Upper lobe of left lung (tissue), 6 donors: ENCODE measurements at regions not wholly inside any gene's neighbourhood (a gene's known extent, or its start where the extent isn't known, plus 50 kb on each side); places are given as distances from the start of the nearest gene placed in this dataset.

Experiments used
- ATAC-seq, 2 donors: fragments of 200-7000 bp; cut with Tn5 transposase; one replicate each; pipeline ENCODE4 v1.9.1; 2022; ENCODE audit warnings: mild to moderate bottlenecking in 2 of 2, moderate library complexity in 2 of 2; ENCODE audit not compliant: low FRiP score in 2 of 2
- DNase-seq, 2 donors: peaks; one replicate each; pipeline ENCODE4 v3.0.0-alpha.2; 2019 to 2020
- H3K27ac ChIP-seq, 4 donors: fragments of 200-600 bp; sonication (generic); one replicate each; pipeline ENCODE4 v1.5.1; 2016 to 2019
- H3K27me3 ChIP-seq, 4 donors: fragments of 200-600 bp; sonication (generic); one replicate each; pipeline ENCODE4 v1.5.1; 2017 to 2019
- H3K36me3 ChIP-seq, 4 donors: fragments of 200-600 bp; sonication (generic); one replicate each; pipeline ENCODE4 v1.5.1; 2016 to 2019
- H3K4me1 ChIP-seq, 4 donors: fragments of 200-600 bp; sonication (generic); one replicate each; pipeline ENCODE4 v1.5.1; 2018 to 2019
- H3K4me3 ChIP-seq, 4 donors: fragments of 200-600 bp; sonication (generic); one replicate each; pipeline ENCODE4 v1.5.1; 2017 to 2019; ENCODE audit warnings: mild to moderate bottlenecking in 2 of 4, moderate library complexity in 1 of 4
- H3K9me3 ChIP-seq, 4 donors: fragments of 200-600 bp; sonication (generic); one replicate each; pipeline ENCODE4 v1.5.1; 2018 to 2019
- EP300 ChIP-seq, 4 donors: sonication (generic); formaldehyde crosslinking; IDR thresholded peaks; one replicate each; pipeline ENCODE4 v1.5.1; 2017; ENCODE audit warnings: antibody characterized with exemption in 4 of 4, control low read depth in 2 of 4
- POLR2A ChIP-seq, 4 donors: fragments of 450-650 bp; IDR thresholded peaks; one replicate each; pipeline ENCODE4 v1.5.1; 2016 to 2017; ENCODE audit warnings: antibody characterized with exemption in 4 of 4, mild to moderate bottlenecking in 2 of 4
- POLR2AphosphoS5 ChIP-seq, 2 donors: sonication (generic); formaldehyde crosslinking; IDR thresholded peaks; one replicate each; pipeline ENCODE4 v1.5.1; 2017; ENCODE audit warnings: antibody characterized with exemption in 2 of 2
- WGBS, 2 donors: methylation state at CpG; one replicate each; pipeline ENCODE4 v1.1.5; 2017 to 2018; 5-methylcytosine and 5-hydroxymethylcytosine counted together
- TF ChIP-seq, protein P1 (sequence below), 6 experiments: fragments of 450-650 bp in 4 of 6; fragments of 200-600 bp in 2 of 6; sonication (generic) in 2 of 6; IDR thresholded peaks; one replicate each; pipeline ENCODE4 v1.5.1; 2016 to 2019; ENCODE audit warnings: antibody characterized with exemption in 6 of 6
- donor health status: DM: no; HTN: no; CAD: no; lungs with moderate emphysema.
- donor health status: DM: no; HTN: yes; CAD: no; lungs with severe emphysema.

DNA sequence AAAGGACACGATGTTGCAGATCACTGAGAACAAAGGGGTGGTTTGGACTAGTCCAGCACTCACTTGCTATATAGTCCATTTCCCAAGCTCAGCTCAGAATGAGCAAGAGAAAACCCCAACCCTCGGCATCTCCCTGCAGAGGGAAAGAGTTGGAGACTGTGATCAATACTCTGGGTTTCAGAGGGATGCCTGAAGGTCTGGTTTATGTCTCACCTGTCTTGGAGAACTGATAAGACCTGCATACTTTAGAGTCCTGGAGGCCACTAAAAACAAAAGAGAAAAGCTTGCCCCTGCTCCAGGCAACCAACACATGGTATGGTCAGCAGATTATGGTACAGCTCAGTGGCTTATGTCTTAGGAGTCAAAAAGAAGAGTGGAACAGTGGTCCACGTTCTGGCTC, 1006.9 kb downstream of the CDH9 start:
- H3K27ac ChIP-seq, result no peak overlapping the region
- ATAC-seq (no peak), DNase-seq (no peak)
- TF ChIP-seq POLR2AphosphoS5 (IDR thresholded peaks at IDR 0.05) (no peak), POLR2A (IDR thresholded peaks at IDR 0.05) (no peak), EP300 (IDR thresholded peaks at IDR 0.05) (no peak)
- TF ChIP-seq, protein P1, sequence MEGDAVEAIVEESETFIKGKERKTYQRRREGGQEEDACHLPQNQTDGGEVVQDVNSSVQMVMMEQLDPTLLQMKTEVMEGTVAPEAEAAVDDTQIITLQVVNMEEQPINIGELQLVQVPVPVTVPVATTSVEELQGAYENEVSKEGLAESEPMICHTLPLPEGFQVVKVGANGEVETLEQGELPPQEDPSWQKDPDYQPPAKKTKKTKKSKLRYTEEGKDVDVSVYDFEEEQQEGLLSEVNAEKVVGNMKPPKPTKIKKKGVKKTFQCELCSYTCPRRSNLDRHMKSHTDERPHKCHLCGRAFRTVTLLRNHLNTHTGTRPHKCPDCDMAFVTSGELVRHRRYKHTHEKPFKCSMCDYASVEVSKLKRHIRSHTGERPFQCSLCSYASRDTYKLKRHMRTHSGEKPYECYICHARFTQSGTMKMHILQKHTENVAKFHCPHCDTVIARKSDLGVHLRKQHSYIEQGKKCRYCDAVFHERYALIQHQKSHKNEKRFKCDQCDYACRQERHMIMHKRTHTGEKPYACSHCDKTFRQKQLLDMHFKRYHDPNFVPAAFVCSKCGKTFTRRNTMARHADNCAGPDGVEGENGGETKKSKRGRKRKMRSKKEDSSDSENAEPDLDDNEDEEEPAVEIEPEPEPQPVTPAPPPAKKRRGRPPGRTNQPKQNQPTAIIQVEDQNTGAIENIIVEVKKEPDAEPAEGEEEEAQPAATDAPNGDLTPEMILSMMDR (IDR thresholded peaks at IDR 0.05), result no peak
- H3K4me3 ChIP-seq, result no peak overlapping the region
- 64 to 65% methylated on average over 3 of the region's 3 CpGs for WGBS, 2 donors
- H3K4me1 ChIP-seq, result no peaks in the 10 kb centered on the region
- H3K36me3 ChIP-seq, result no peaks in the 10 kb centered on the region
- H3K27me3 ChIP-seq, result no peaks in the 10 kb centered on the region
- H3K9me3 ChIP-seq, result no peaks in the 10 kb centered on the region

DNA sequence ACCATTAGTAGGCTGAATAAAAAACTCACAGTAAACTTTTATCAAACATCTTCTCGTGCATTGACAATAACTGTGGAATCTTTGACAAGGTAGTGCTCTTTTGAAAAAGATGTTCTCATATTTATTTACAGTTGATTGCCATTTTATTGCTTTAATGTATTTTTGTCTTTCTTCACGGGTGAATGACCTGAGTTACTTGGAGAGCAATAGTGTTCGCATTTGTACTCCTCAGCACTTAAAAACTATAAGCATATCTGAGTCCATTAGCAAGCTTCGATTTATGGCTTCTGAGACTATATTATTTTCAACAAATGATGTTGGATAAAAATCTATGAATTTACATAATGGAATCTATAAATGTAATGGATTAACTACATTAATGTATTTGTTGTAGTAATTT, 1012.3 kb downstream of the CDH9 start:
- DNase-seq, result no peak
- WGBS, 2 donors, result 63 to 77% methylated on average over 4 of the region's 4 CpGs
- no peaks in the 10 kb centered on the region for H3K27me3 ChIP-seq
- H3K27ac ChIP-seq, result no peak overlapping the region
- no peak for ATAC-seq
- H3K36me3 ChIP-seq, result no peaks in the 10 kb centered on the region
- no peaks in the 10 kb centered on the region for H3K4me1 ChIP-seq
- no peaks in the 10 kb centered on the region for H3K9me3 ChIP-seq
- no peak for TF ChIP-seq POLR2A (IDR thresholded peaks at IDR 0.05)
- no peak overlapping the region for H3K4me3 ChIP-seq

DNA sequence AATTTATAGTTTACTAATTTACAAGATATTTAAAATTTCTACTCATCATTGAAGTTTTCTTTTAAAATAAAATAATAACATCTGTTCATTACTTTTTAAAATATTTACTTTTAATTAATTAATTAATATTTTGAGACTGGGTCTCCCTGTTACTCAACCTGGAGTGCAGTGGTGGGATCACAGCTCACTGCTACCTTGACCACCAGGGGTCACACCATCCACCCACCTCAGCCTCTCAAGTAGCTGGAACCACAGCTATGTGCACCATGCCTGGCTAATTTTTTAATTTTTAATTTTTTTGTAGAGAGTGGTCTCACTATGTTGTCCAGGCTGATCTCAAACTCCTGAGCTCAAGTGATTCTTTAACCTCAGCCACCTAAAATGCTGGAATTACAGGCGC, 1013.6 kb downstream of the CDH9 start:
- TF ChIP-seq EP300 (IDR thresholded peaks at IDR 0.05) (no peak), POLR2A (IDR thresholded peaks at IDR 0.05) (no peak), POLR2AphosphoS5 (IDR thresholded peaks at IDR 0.05) (no peak)
- TF ChIP-seq, protein P1 (IDR thresholded peaks at IDR 0.05), result no peak
- DNase-seq (no peak), ATAC-seq (no peak)
- H3K9me3 ChIP-seq, result no peaks in the 10 kb centered on the region
- no peak overlapping the region for H3K27ac ChIP-seq
- H3K4me3 ChIP-seq, result no peak overlapping the region
- WGBS, 2 donors, result 79 to 83% methylated on average over 1 of the region's 1 CpG
- no peaks in the 10 kb centered on the region for H3K36me3 ChIP-seq
- no peaks in the 10 kb centered on the region for H3K27me3 ChIP-seq
- no peaks in the 10 kb centered on the region for H3K4me1 ChIP-seq

DNA sequence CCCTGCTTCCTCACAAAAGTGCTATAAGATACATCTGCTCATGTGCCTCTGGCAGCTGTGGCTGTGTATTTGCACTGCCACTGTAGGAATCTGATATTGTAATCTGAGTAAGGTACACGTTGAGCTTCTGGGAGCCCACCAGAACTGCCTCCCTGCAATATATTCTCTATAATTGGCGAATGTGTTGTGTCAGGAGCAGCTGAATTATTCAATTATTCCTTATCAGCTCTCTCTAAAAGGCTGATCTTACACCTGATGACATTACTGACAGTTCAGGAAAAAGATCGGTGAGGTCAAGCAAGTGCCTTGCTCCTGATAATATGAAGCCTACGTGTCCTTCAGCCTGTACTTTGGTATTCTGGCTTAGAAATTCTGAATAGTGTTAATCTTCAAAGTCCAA, 1015.0 kb downstream of the CDH9 start:
- H3K4me3 ChIP-seq, result no peak overlapping the region
- H3K27me3 ChIP-seq, result no peaks in the 10 kb centered on the region
- no peaks in the 10 kb centered on the region for H3K4me1 ChIP-seq
- no peaks in the 10 kb centered on the region for H3K9me3 ChIP-seq
- no peak for DNase-seq
- TF ChIP-seq EP300 (IDR thresholded peaks at IDR 0.05), result no peak
- no peak for TF ChIP-seq POLR2A (IDR thresholded peaks at IDR 0.05)
- TF ChIP-seq, protein P1 (IDR thresholded peaks at IDR 0.05), result no peak
- TF ChIP-seq POLR2AphosphoS5 (IDR thresholded peaks at IDR 0.05), result no peak
- no peak overlapping the region for H3K27ac ChIP-seq
- 51 to 61% methylated on average over 4 of the region's 4 CpGs for WGBS, 2 donors
- ATAC-seq, result no peak
- no peaks in the 10 kb centered on the region for H3K36me3 ChIP-seq

DNA sequence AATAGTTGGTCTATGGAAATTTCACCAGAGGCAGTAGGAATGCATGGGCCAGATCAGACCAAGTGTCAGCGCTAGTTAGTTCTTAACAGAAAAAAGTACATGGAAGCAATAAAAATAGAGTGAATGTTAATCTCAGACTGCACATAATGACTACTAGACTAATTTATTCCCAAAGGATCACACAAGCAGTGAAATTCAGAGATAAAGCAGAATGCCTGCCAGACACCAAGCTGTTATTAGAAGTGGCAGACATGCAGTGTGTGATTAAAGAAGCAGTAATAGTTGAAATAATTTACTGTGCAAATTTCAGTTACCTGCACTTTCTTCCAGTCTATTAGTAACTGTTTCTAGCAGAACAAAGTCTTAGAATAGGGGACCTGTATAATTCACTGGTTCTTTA, 1024.2 kb downstream of the CDH9 start:
- Histone ChIP-seq H3K27me3 (no peaks in the 10 kb centered on the region), H3K4me1 (no peaks in the 10 kb centered on the region), H3K27ac (no peak overlapping the region), H3K4me3 (no peak overlapping the region), H3K9me3 (no peaks in the 10 kb centered on the region), H3K36me3 (no peaks in the 10 kb centered on the region)
- ATAC-seq (no peak), DNase-seq (no peak)
- TF ChIP-seq POLR2A (IDR thresholded peaks at IDR 0.05), result no peak
- TF ChIP-seq, protein P1 (IDR thresholded peaks at IDR 0.05), result no peak
- no peak for TF ChIP-seq POLR2AphosphoS5 (IDR thresholded peaks at IDR 0.05)
- TF ChIP-seq EP300 (IDR thresholded peaks at IDR 0.05), result no peak
- WGBS, 2 donors, result 81 to 84% methylated on average over 1 of the region's 1 CpG
